Naive thymus-derived CD4-positive, alpha-beta T cell (primary cell): ENCODE measurements at regions not wholly inside any gene's neighbourhood (a gene's known extent, or its start where the extent isn't known, plus 50 kb on each side); places are given as distances from the start of the nearest gene placed in this dataset.

Source experiments
- ATAC-seq: fragments of 150-1000 bp; cut with Tn5 transposase; 2 replicates; pipeline ENCODE4 v1.10.0; 2021; ENCODE audit warnings: mild to moderate bottlenecking, moderate library complexity
- CTCF ChIA-PET: fragments of 350-600 bp; sonication (Branson Sonifier 250); formaldehyde crosslinking; loops from one replicate; lab custom pipeline; 2021; ENCODE audit warnings: antibody characterized with exemption; lab: Charles Lee
- POLR2A ChIA-PET: fragments of 350-600 bp; sonication (Branson Sonifier 250); formaldehyde crosslinking; loops from one replicate; lab custom pipeline; 2021; ENCODE audit warnings: antibody characterized with exemption, inconsistent platforms; lab: Charles Lee
- DNase-seq, 9 donors: peaks; one replicate each; pipeline versions ENCODE4 v3.0.0 to v3.0.0-alpha.2; 2020 to 2022; ENCODE audit warnings: mixed read lengths in 1 of 9
- H3K27ac ChIP-seq: one replicate; pipeline ENCODE4 v1.7.0; 2013; ENCODE audit warnings: mild to moderate bottlenecking, low read depth, low read length, moderate library complexity
- H3K27me3 ChIP-seq, 2 donors: one replicate each; pipeline ENCODE4 v1.7.0; 2013; ENCODE audit warnings: low read length in 2 of 2, mild to moderate bottlenecking in 2 of 2, moderate library complexity in 2 of 2; ENCODE audit not compliant: control insufficient read depth in 2 of 2, insufficient read depth in 2 of 2
- H3K36me3 ChIP-seq, 3 experiments: 1 replicate in 2 of 3; 2 replicates in 1 of 3; pipeline ENCODE4 v1.7.0; 2013; ENCODE audit warnings: low read length in 3 of 3, mild to moderate bottlenecking in 3 of 3, moderate library complexity in 1 of 3; ENCODE audit not compliant: insufficient read depth in 3 of 3, control insufficient read depth in 2 of 3
- H3K4me1 ChIP-seq, 2 donors: one replicate each; pipeline ENCODE4 v1.7.0; 2013; ENCODE audit warnings: low read length in 2 of 2, mild to moderate bottlenecking in 2 of 2, moderate library complexity in 1 of 2; ENCODE audit not compliant: control insufficient read depth in 2 of 2, insufficient read depth in 2 of 2
- H3K4me3 ChIP-seq: 2 replicates; pipeline ENCODE4 v1.7.0; 2013; ENCODE audit warnings: mild to moderate bottlenecking, low read length
- H3K9me3 ChIP-seq, 3 experiments: 1 replicate in 2 of 3; 2 replicates in 1 of 3; pipeline ENCODE4 v1.7.0; 2013; ENCODE audit warnings: low read length in 3 of 3; ENCODE audit not compliant: control insufficient read depth in 2 of 3
- H3K27ac Mint-ChIP-seq, 9 donors: one replicate each; pipeline ENCODE4 v1.8.0; 2020 to 2022; ENCODE audit warnings: mixed read lengths in 9 of 9, mild to moderate bottlenecking in 8 of 9, moderate library complexity in 5 of 9, inconsistent platforms in 2 of 9
- H3K27me3 Mint-ChIP-seq, 5 donors: one replicate each; pipeline ENCODE4 v1.8.0; 2021 to 2022; ENCODE audit warnings: mixed read lengths in 5 of 5, mild to moderate bottlenecking in 1 of 5
- H3K36me3 Mint-ChIP-seq, 5 donors: one replicate each; pipeline ENCODE4 v1.8.0; 2020 to 2022; ENCODE audit warnings: mixed read lengths in 5 of 5, mild to moderate bottlenecking in 3 of 5, inconsistent platforms in 1 of 5
- H3K4me1 Mint-ChIP-seq, 7 donors: one replicate each; pipeline ENCODE4 v1.8.0; 2020 to 2022; ENCODE audit warnings: mixed read lengths in 7 of 7, mild to moderate bottlenecking in 3 of 7, inconsistent platforms in 1 of 7
- H3K4me3 Mint-ChIP-seq, 10 donors: one replicate each; pipeline ENCODE4 v1.8.0; 2020 to 2022; ENCODE audit warnings: mild to moderate bottlenecking in 10 of 10, mixed read lengths in 10 of 10, moderate library complexity in 6 of 10, inconsistent platforms in 2 of 10
- H3K9me3 Mint-ChIP-seq, 11 donors: one replicate each; pipeline ENCODE4 v1.8.0; 2020 to 2022; ENCODE audit warnings: mixed read lengths in 11 of 11, mild to moderate bottlenecking in 4 of 11, inconsistent platforms in 1 of 11, moderate library complexity in 1 of 11
- intact Hi-C, 2 donors: fragments of 100-400 bp; cut with micrococcal nuclease; formaldehyde crosslinking; loops; one replicate each; pipeline ENCODE4 v1.15.1; 2023

- ChIA-PET POLR2A (no interaction called here), CTCF (no interaction called here)
- Histone ChIP-seq H3K27ac (no peak overlapping the region), H3K4me1 (no peaks in the 10 kb centered on the region), H3K27me3 (no peaks in the 10 kb centered on the region), H3K4me3 (no peak overlapping the region), H3K9me3 (no peaks in the 10 kb centered on the region), H3K36me3 (no peaks in the 10 kb centered on the region)
- Mint-ChIP-seq H3K9me3 (no peaks in the 10 kb centered on the region), H3K36me3 (no peaks in the 10 kb centered on the region), H3K27ac (no peak overlapping the region), H3K4me1 (peaks cover 0 to 2% (median 0%) of the 10 kb centered on the region in 7 donors), H3K4me3 (no peak overlapping the region), H3K27me3 (peaks cover 0 to 34% (median 13%) of the 10 kb centered on the region in 5 donors)
- ATAC-seq (no peak), DNase-seq (no peak)
- intact Hi-C loops: no loop called here
Observed at GRCh38 chr10:80946957-80947726, 409.4 kb downstream of the SH2D4B start.

- intact Hi-C loops: no loop called here
- no peaks in the 10 kb centered on the region for H3K9me3 ChIP-seq
- Mint-ChIP-seq H3K4me3 (no peak overlapping the region), H3K36me3 (no peaks in the 10 kb centered on the region), H3K27ac (no peak overlapping the region), H3K4me1 (no peaks in the 10 kb centered on the region), H3K9me3 (no peaks in the 10 kb centered on the region), H3K27me3 (peaks cover 0 to 20% (median 0%) of the 10 kb centered on the region in 5 donors)
- CTCF ChIA-PET: no interaction called here
- DNase-seq (no peak), ATAC-seq (no peak)
- no peak overlapping the region for H3K27ac ChIP-seq
- H3K36me3 ChIP-seq: no peaks in the 10 kb centered on the region
- H3K4me3 ChIP-seq: no peak overlapping the region
- no peaks in the 10 kb centered on the region for H3K27me3 ChIP-seq
- no peaks in the 10 kb centered on the region for H3K4me1 ChIP-seq
- POLR2A ChIA-PET: no interaction called here
Observed at GRCh38 chr10:80949785-80950184, 412.1 kb downstream of the SH2D4B start.

DNA sequence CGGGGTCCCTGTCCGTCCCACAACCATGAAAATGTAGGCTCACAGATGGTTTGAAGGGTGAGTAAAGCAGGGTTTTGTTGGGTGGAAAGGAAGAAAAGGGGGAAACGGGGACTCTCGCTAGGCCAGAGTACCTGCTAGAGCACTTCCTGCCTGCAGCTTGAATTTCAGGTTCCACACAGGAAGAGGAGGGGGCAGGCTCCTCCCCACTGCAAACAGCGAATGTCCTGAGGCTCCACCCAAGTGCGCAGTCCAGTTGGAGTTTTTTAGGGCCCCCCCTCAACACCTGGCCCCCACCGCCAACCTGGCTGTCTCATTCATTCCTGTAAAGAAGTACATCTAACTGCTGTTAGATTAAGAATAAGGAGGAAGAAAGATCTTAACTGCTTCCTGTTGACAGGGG is 414.7 kb downstream of the SH2D4B start:
- CTCF ChIA-PET: no interaction called here

GRCh38 chr10:80957161-80957560 is 419.5 kb downstream of the SH2D4B start:
- H3K4me1 Mint-ChIP-seq: no peaks in the 10 kb centered on the region
- no peak for ATAC-seq
- POLR2A ChIA-PET: no interaction called here
- H3K27me3 Mint-ChIP-seq: peaks cover 0 to 6% (median 4%) of the 10 kb centered on the region in 5 donors
- Histone ChIP-seq H3K4me3 (no peak overlapping the region), H3K27me3 (no peaks in the 10 kb centered on the region), H3K36me3 (no peaks in the 10 kb centered on the region), H3K27ac (no peak overlapping the region), H3K9me3 (no peaks in the 10 kb centered on the region), H3K4me1 (no peaks in the 10 kb centered on the region)
- DNase-seq: no peak
- H3K36me3 Mint-ChIP-seq: no peaks in the 10 kb centered on the region
- CTCF ChIA-PET: no interaction called here
- H3K4me3 Mint-ChIP-seq: no peak overlapping the region
- intact Hi-C loops: no loop called here
- no peak overlapping the region for H3K27ac Mint-ChIP-seq
- H3K9me3 Mint-ChIP-seq: no peaks in the 10 kb centered on the region

More for the DNA sequence above, 414.7 kb downstream of the SH2D4B start:
- no peaks in the 10 kb centered on the region for H3K9me3 ChIP-seq
- Mint-ChIP-seq H3K27me3 (peaks cover 0 to 16% (median 0%) of the 10 kb centered on the region in 5 donors), H3K27ac (no peak overlapping the region), H3K4me1 (no peaks in the 10 kb centered on the region), H3K9me3 (no peaks in the 10 kb centered on the region), H3K36me3 (no peaks in the 10 kb centered on the region), H3K4me3 (no peak overlapping the region)
- no peaks in the 10 kb centered on the region for H3K36me3 ChIP-seq
- H3K4me3 ChIP-seq: no peak overlapping the region
- intact Hi-C loops: no loop called here
- POLR2A ChIA-PET: no interaction called here
- no peaks in the 10 kb centered on the region for H3K4me1 ChIP-seq
- DNase-seq (no peak), ATAC-seq (no peak)
- H3K27me3 ChIP-seq: no peaks in the 10 kb centered on the region
- no peak overlapping the region for H3K27ac ChIP-seq

DNA sequence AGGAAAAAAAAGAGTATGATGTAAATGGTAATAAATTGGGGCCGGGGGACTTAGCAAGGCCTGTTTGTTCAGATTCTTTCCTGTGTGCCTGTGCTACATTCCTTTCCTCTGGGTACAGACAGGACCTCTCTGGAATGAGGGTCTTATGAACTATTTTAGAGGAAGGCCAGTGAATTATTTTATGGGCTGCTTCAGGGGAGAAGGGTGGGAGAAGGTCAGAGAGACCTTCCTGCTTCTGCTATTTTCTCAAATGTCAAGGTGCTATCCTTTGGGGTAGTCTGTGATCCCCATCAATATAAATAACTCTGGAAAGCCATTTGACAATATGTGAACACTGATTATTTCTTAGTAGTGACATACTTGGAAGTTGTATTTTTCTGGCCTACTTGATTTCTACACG is 426.5 kb downstream of the SH2D4B start:
- DNase-seq: no peak
- ATAC-seq: no peak
- H3K27me3 ChIP-seq: no peaks in the 10 kb centered on the region
- no peaks in the 10 kb centered on the region for H3K36me3 ChIP-seq
- H3K27ac ChIP-seq: no peak overlapping the region
- no peaks in the 10 kb centered on the region for H3K4me1 ChIP-seq
- Mint-ChIP-seq H3K27me3 (peaks cover 0 to 10% (median 5%) of the 10 kb centered on the region in 5 donors), H3K36me3 (no peaks in the 10 kb centered on the region), H3K4me3 (no peak overlapping the region), H3K9me3 (no peaks in the 10 kb centered on the region), H3K4me1 (no peaks in the 10 kb centered on the region), H3K27ac (no peak overlapping the region)
- H3K4me3 ChIP-seq: no peak overlapping the region
- no peaks in the 10 kb centered on the region for H3K9me3 ChIP-seq
- intact Hi-C loops: no loop called here
- ChIA-PET POLR2A (no interaction called here), CTCF (no interaction called here)

DNA sequence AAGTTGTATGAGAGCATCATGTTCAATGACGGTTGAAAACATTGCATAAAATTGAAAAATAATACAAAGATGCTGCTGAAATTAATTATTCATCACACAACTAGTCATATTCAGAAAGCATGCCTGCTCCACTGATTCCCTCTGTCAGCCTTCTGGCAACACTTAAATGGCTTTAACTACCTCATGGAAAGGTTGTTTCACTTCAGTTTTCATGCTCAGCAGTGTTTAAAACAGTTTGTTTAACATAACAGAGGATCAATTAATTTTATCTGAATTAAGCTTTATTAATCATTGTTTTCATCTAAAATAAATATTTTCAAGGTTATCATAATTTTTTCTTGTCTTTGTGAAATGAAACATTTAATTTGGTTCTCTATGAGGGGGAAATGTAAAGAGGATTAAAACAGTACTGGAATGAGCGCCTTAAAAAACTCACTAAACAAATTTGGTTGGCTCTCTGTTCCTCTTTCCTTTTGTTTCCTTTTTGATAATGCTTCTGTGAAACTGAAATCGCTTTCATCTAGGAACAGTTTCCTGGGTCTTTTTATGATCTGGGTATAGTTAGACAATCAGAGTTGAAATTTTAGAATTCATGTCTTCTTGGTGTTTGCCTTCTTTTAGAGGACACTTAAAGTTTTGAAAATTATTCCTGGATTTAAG is 427.4 kb downstream of the SH2D4B start:
- ChIA-PET POLR2A (no interaction called here), CTCF (no interaction called here)
- DNase-seq (no peak), ATAC-seq (no peak)
- Histone ChIP-seq H3K27me3 (no peaks in the 10 kb centered on the region), H3K9me3 (no peaks in the 10 kb centered on the region), H3K27ac (no peak overlapping the region), H3K36me3 (no peaks in the 10 kb centered on the region), H3K4me1 (no peaks in the 10 kb centered on the region), H3K4me3 (no peak overlapping the region)
- intact Hi-C loops: no loop called here
- Mint-ChIP-seq H3K9me3 (no peaks in the 10 kb centered on the region), H3K27me3 (peaks cover 0 to 12% (median 5%) of the 10 kb centered on the region in 5 donors), H3K27ac (no peak overlapping the region), H3K4me3 (no peak overlapping the region), H3K4me1 (no peaks in the 10 kb centered on the region), H3K36me3 (no peaks in the 10 kb centered on the region)
